PC-9 (cell line): ENCODE measurements at regions not wholly inside any gene's neighbourhood (a gene's known extent, or its start where the extent isn't known, plus 50 kb on each side); places are given as distances from the start of the nearest gene placed in this dataset.
"Not testable (repeated sequence)": the region's sequence is repeated elsewhere in the genome, so short reads cannot be mapped to it uniquely, and the experiment has no call there.

Experiments used
- BruUV-seq: library from RNA; stranded (reverse); fragments of 400-500 nt; replicated peaks from 2 replicates; lab custom pipeline; 2021; lab: Mats Ljungman, UMichigan
- CTCF ChIA-PET: fragments of 300-600 bp; sonication (Branson Sonifier 250); formaldehyde crosslinking; loops from one replicate; lab custom pipeline; 2022; ENCODE audit warnings: antibody characterized with exemption; lab: Charles Lee
- POLR2A ChIA-PET: fragments of 300-600 bp; sonication (Branson Sonifier 250); formaldehyde crosslinking; loops from one replicate; lab custom pipeline; 2022; ENCODE audit warnings: antibody characterized with exemption; ENCODE audit not compliant: unreplicated experiment; lab: Charles Lee
- DNase-seq, 2 experiments: peaks; one replicate each; pipeline versions ENCODE4 v3.0.0 to v3.0.0-alpha.2; 2015 to 2022; ENCODE audit warnings: mixed read lengths in 1 of 2
- H2AFZ ChIP-seq: fragments of 200-600 bp; sonication (generic); 2 replicates; pipeline ENCODE4 v1.8.1; 2017; ENCODE audit warnings: antibody characterized with exemption
- H3F3A ChIP-seq: fragments of 200-600 bp; sonication (generic); 2 replicates; pipeline ENCODE4 v1.8.1; 2017; ENCODE audit warnings: antibody characterized with exemption, mild to moderate bottlenecking, low read depth; ENCODE audit not compliant: insufficient read depth
- H3K27ac ChIP-seq: fragments of 200-600 bp; sonication (generic); 2 replicates; pipeline ENCODE4 v1.6.1; 2016; ENCODE audit warnings: mixed run types
- H3K27me3 ChIP-seq: fragments of 200-600 bp; sonication (generic); 2 replicates; pipeline ENCODE4 v1.6.1; 2016; ENCODE audit warnings: low read depth, mixed run types; ENCODE audit not compliant: insufficient read depth
- H3K36me3 ChIP-seq: fragments of 200-600 bp; sonication (generic); 2 replicates; pipeline ENCODE4 v1.6.1; 2016; ENCODE audit warnings: low read depth, mixed run types
- H3K4me1 ChIP-seq: fragments of 200-600 bp; sonication (generic); replicated peaks from 2 replicates; pipeline ENCODE4 v1.6.1; 2016; ENCODE audit warnings: mixed run types; ENCODE audit not compliant: insufficient read depth
- H3K4me2 ChIP-seq: fragments of 200-600 bp; sonication (generic); 2 replicates; pipeline ENCODE4 v1.6.1; 2017; ENCODE audit warnings: mixed run types
- H3K4me3 ChIP-seq: fragments of 200-600 bp; sonication (generic); 2 replicates; pipeline ENCODE4 v1.6.1; 2016; ENCODE audit warnings: mixed run types
- H3K79me2 ChIP-seq: fragments of 200-600 bp; sonication (generic); 2 replicates; pipeline ENCODE4 v1.6.1; 2017; ENCODE audit warnings: low read depth, mixed run types
- H3K9me2 ChIP-seq: fragments of 200-600 bp; sonication (generic); 2 replicates; pipeline ENCODE4 v1.8.1; 2017; ENCODE audit warnings: mild to moderate bottlenecking; ENCODE audit not compliant: insufficient read depth
- H3K9me3 ChIP-seq: fragments of 200-600 bp; sonication (generic); 2 replicates; pipeline ENCODE4 v1.8.1; 2016; ENCODE audit warnings: low read depth; ENCODE audit not compliant: insufficient read depth
- H4K20me1 ChIP-seq: fragments of 200-600 bp; sonication (generic); 2 replicates; pipeline ENCODE4 v1.8.1; 2017; ENCODE audit not compliant: insufficient read depth
- CTCF ChIP-seq: fragments of 200-600 bp; sonication (generic); conservative IDR thresholded peaks from 2 replicates; pipeline ENCODE4 v1.6.1; 2017; ENCODE audit warnings: mixed run types, antibody characterized with exemption, mild to moderate bottlenecking, moderate library complexity
- EZH2 ChIP-seq: fragments of 200-600 bp; sonication (generic); IDR thresholded peaks from 2 replicates; pipeline ENCODE4 v1.8.0; 2017; ENCODE audit warnings: antibody characterized with exemption, low read depth
- intact Hi-C: fragments of 100-400 bp; cut with micrococcal nuclease; formaldehyde crosslinking; loops from one replicate; pipeline ENCODE4 v1.10.0; 2022; ENCODE audit not compliant: unreplicated experiment

- no TSS peak for BruUV-seq
- ChIA-PET POLR2A (no interaction called here), CTCF (no interaction called here)
- no peaks in the 10 kb centered on the region for H4K20me1 ChIP-seq
- no peak for TF ChIP-seq EZH2
- TF ChIP-seq CTCF: no peak
- H3K4me2 ChIP-seq: no peak overlapping the region
- DNase-seq: no peak
- no peaks in the 10 kb centered on the region for H3K27me3 ChIP-seq
- intact Hi-C loops: no loop called here
- H3K9me3 ChIP-seq: no peaks in the 10 kb centered on the region
- no peaks in the 10 kb centered on the region for H3K4me1 ChIP-seq
- no peaks in the 10 kb centered on the region for H3K36me3 ChIP-seq
- no peaks in the 10 kb centered on the region for H3K79me2 ChIP-seq
- H3K4me3 ChIP-seq: no peak overlapping the region
- 0 out of 2 replicates have a peak, but pooled peaks cover 4% of the 10 kb centered on the region for H3K9me2 ChIP-seq
- no peaks in the 10 kb centered on the region for H3F3A ChIP-seq
- no peak overlapping the region for H2AFZ ChIP-seq
- H3K27ac ChIP-seq: no peak overlapping the region
Observed at GRCh38 chr14:43341921-43342320, 1165.2 kb downstream of the FSCB start.

- Histone ChIP-seq H3K4me1 (no peaks in the 10 kb centered on the region), H3K36me3 (no peaks in the 10 kb centered on the region), H2AFZ (no peak overlapping the region), H3K27me3 (no peaks in the 10 kb centered on the region), H3K79me2 (no peaks in the 10 kb centered on the region), H4K20me1 (no peaks in the 10 kb centered on the region), H3K27ac (no peak overlapping the region), H3K4me3 (no peak overlapping the region), H3K4me2 (no peak overlapping the region), H3K9me3 (no peaks in the 10 kb centered on the region), H3K9me2 (0 out of 2 replicates have a peak, but pooled peaks cover 4% of the 10 kb centered on the region), H3F3A (no peaks in the 10 kb centered on the region)
- POLR2A ChIA-PET: no interaction called here
- intact Hi-C loops: no loop called here
- DNase-seq: no peak
- TF ChIP-seq CTCF (no peak), EZH2 (no peak)
- CTCF ChIA-PET: no interaction called here
- no TSS peak for BruUV-seq
Observed at GRCh38 chr14:43338713-43339112, 1168.4 kb downstream of the FSCB start.

GRCh38 chr14:43336351-43336750 lies 1170.7 kb downstream of the FSCB start:
- Histone ChIP-seq H3K9me3 (no peaks in the 10 kb centered on the region), H2AFZ (no peak overlapping the region), H3K4me1 (no peaks in the 10 kb centered on the region), H3K36me3 (no peaks in the 10 kb centered on the region), H3K79me2 (no peaks in the 10 kb centered on the region), H3K27ac (no peak overlapping the region), H3K4me3 (no peak overlapping the region), H4K20me1 (no peaks in the 10 kb centered on the region), H3K4me2 (no peak overlapping the region), H3K9me2 (0 out of 2 replicates have a peak, but pooled peaks cover 4% of the 10 kb centered on the region), H3K27me3 (no peaks in the 10 kb centered on the region), H3F3A (no peaks in the 10 kb centered on the region)
- intact Hi-C loops: no loop called here
- TF ChIP-seq EZH2: no peak
- TF ChIP-seq CTCF: no peak
- no peak for DNase-seq
- ChIA-PET CTCF (no interaction called here), POLR2A (no interaction called here)
- no TSS peak for BruUV-seq

DNA sequence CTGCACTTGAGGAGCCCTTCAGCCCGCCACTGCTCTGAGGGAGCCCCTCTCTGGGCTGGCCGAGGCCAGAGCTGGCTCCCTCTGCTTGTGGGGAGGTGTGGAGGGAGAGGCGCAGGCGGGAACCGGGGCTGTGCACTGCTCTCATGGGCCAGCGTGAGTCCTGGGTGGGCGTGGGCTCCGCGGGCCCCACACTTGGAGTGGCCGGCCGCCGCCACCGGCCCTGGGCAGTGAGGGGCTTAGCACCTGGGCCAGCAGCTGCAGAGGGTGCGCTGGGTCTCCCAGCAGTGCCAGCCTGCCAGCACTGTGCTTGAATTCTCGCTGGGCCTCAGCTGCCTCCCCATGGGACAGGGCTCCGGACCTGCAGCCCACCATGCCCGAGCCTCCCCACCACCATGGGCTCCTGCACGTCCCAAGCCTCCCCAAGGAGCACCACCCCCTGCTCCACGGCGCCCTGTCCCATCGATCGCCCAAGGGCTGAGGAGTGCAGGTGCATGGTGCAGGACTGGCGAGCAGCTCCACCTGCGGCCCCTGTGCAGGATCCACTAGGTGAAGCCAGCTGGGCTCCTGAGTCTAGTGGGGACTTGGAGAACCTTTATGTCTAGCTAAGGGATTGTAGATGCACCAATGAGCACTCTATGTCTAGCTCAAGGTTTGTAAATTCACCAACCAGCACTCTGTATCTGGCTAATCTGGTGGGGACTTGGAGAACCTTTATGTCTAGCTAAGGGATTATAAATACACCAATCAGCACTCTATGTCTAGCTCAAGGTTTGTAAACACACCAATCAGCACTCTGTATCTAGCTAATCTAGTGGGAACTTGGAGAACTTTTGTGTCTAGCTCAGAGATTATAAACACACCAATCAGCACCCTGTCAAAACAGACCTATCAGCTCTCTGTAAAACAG lies 1180.3 kb downstream of the FSCB start:
- H3K4me1 ChIP-seq, H3K9me2 ChIP-seq, intact Hi-C loops, DNase-seq, H2AFZ ChIP-seq, BruUV-seq, H3K27ac ChIP-seq, H3K4me2 ChIP-seq, H3K9me3 ChIP-seq, H3F3A ChIP-seq, H3K27me3 ChIP-seq, H3K4me3 ChIP-seq, H3K79me2 ChIP-seq, CTCF ChIA-PET, H4K20me1 ChIP-seq, H3K36me3 ChIP-seq: not testable (repeated sequence)
- POLR2A ChIA-PET: interaction anchor here (0.6 kb wide), 1 partner anchor 925 kb away, joined by 6 read pairs; no protein-coding TSS in a partner anchor
